ENCODE measurements at regions not wholly inside any gene's neighbourhood (a gene's known extent, or its start where the extent isn't known, plus 50 kb on each side); places are given as distances from the start of the nearest gene placed in this dataset.

DNA sequence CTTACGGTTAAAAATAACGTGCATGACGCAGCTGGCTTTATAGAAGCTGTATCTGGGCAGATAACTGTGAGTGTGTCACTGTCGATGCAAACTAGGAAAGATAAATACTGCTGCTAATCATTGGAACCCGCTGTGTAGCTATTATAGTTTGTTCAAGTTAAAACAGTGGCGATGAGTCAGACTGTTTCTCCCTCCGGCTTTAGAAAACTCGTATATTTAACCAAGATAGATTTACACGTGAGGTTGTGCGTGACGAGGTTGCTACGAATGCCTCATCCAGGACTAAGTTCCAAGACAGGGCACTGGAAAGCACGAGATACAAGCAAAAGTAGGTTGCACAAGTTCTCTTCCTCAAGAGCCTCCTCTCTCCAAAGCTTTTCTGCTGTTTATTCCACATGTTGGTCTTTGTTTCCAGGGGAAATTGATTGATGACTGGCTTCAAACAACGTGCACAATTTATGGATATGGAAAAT, 270.7 kb downstream of the FBXW7 start:
- intact Hi-C loops (cut with micrococcal nuclease): loop anchor here (2.0 to 5.0 kb wide), 4 partner anchors 47 to 254 kb away; no protein-coding TSS in a partner anchor
- peak overlapping the region; percentile 92 for H3K27ac ChIP-seq (ENCODE audit: low read length)
- H3K9me3 ChIP-seq (ENCODE audit: low read length): peaks cover 6% of the 10 kb centered on the region; the same call in 1 of the 2 replicates
- TF ChIP-seq, protein P1, sequence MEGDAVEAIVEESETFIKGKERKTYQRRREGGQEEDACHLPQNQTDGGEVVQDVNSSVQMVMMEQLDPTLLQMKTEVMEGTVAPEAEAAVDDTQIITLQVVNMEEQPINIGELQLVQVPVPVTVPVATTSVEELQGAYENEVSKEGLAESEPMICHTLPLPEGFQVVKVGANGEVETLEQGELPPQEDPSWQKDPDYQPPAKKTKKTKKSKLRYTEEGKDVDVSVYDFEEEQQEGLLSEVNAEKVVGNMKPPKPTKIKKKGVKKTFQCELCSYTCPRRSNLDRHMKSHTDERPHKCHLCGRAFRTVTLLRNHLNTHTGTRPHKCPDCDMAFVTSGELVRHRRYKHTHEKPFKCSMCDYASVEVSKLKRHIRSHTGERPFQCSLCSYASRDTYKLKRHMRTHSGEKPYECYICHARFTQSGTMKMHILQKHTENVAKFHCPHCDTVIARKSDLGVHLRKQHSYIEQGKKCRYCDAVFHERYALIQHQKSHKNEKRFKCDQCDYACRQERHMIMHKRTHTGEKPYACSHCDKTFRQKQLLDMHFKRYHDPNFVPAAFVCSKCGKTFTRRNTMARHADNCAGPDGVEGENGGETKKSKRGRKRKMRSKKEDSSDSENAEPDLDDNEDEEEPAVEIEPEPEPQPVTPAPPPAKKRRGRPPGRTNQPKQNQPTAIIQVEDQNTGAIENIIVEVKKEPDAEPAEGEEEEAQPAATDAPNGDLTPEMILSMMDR (conservative IDR thresholded peaks at IDR 0.05; ENCODE audit: low read depth, low read length): no peak
- peak; percentile 98 for ATAC-seq
- H3K79me2 ChIP-seq (ENCODE audit: low read length): no peaks in the 10 kb centered on the region
- peaks cover 2% of the 10 kb centered on the region for H3F3A ChIP-seq (ENCODE audit: low read length, unreplicated experiment)
- DNase-seq: peak; percentile 94
- H4K20me1 ChIP-seq (ENCODE audit: low read length): no peaks in the 10 kb centered on the region
- H3K9ac ChIP-seq (ENCODE audit: low read length): peak overlapping the region; percentile 61
- H3K9me2 ChIP-seq (replicated peaks; ENCODE audit: low read length): no peaks in the 10 kb centered on the region
- peak overlapping the region; percentile 14; the same call in 1 of the 2 replicates for H3K4me3 ChIP-seq (ENCODE audit: low read length)
- H2AFZ ChIP-seq (ENCODE audit: low read length): no peak overlapping the region
- H3K4me2 ChIP-seq (ENCODE audit: low read length): peak overlapping the region; percentile 66
- no TSS peak for BruUV-seq (replicated peaks)
- H3K27me3 ChIP-seq (ENCODE audit: low read length): no peaks in the 10 kb centered on the region
- no peaks in the 10 kb centered on the region for H3K36me3 ChIP-seq (ENCODE audit: low read depth, low read length)
- peaks cover 19% of the 10 kb centered on the region for H3K4me1 ChIP-seq (ENCODE audit: insufficient read depth, low read length)
- POLR2A ChIA-PET (ENCODE audit: unreplicated experiment): interaction anchor here (0.6 kb wide), 1 partner anchor 1258 kb away, joined by 7 read pairs; no protein-coding TSS in a partner anchor
- CTCF ChIA-PET: no interaction called here

DNA sequence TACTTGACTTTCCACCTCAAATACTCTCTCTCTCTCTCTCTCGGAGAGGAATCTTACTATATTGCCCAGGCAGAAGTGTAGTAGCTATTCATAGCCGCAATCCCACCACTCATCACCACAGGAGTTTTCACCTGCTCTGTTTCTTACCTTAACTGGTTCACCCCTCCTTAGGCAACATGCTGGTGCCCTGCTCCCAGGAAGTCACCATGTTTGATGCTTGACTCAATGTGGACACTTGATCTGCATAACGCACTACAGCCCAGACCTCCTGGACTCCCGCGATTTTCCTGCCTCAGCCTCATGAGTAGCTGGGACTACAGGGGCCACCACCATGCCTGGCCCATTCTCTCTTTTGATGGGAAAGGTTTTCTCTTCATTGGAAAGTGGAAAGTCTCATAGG, 271.8 kb downstream of the FBXW7 start:
- no peak for DNase-seq
- H3K4me3 ChIP-seq (ENCODE audit: low read length): no peak overlapping the region
- intact Hi-C loops (cut with micrococcal nuclease): loop anchor here (2.0 kb wide), 2 partner anchors 157 to 253 kb away; no protein-coding TSS in a partner anchor
- peaks cover 27% of the 10 kb centered on the region for H3K4me1 ChIP-seq (ENCODE audit: insufficient read depth, low read length)
- H3K4me2 ChIP-seq (ENCODE audit: low read length): peak overlapping the region; percentile 66; the same call in 1 of the 2 replicates
- H3K79me2 ChIP-seq (ENCODE audit: low read length): no peaks in the 10 kb centered on the region
- H3K36me3 ChIP-seq (ENCODE audit: low read depth, low read length): no peaks in the 10 kb centered on the region
- peaks cover 3% of the 10 kb centered on the region for H3F3A ChIP-seq (ENCODE audit: low read length, unreplicated experiment)
- ChIA-PET POLR2A (ENCODE audit: unreplicated experiment) (no interaction called here), CTCF (no interaction called here)
- TF ChIP-seq EZH2 (IDR thresholded peaks at IDR 0.05; ENCODE audit: low read length, unreplicated experiment) (no peak), EZH2phosphoT487 (IDR thresholded peaks at IDR 0.05; ENCODE audit: borderline replicate concordance, low read length) (no peak)
- TF ChIP-seq, protein P1 (conservative IDR thresholded peaks at IDR 0.05; ENCODE audit: low read depth, low read length): no peak
- H3K27me3 ChIP-seq (ENCODE audit: low read length): no peaks in the 10 kb centered on the region
- H2AFZ ChIP-seq (ENCODE audit: low read length): no peak overlapping the region
- H3K9me3 ChIP-seq (ENCODE audit: low read length): peaks cover 6% of the 10 kb centered on the region; the same call in 1 of the 2 replicates
- no peaks in the 10 kb centered on the region for H3K9me2 ChIP-seq (replicated peaks; ENCODE audit: low read length)
- no peaks in the 10 kb centered on the region for H4K20me1 ChIP-seq (ENCODE audit: low read length)
- H3K27ac ChIP-seq (ENCODE audit: low read length): peak overlapping the region; percentile 79
- peak overlapping the region; percentile 34; the same call in 1 of the 2 replicates for H3K9ac ChIP-seq (ENCODE audit: low read length)
- ATAC-seq: no peak
- BruUV-seq (replicated peaks): no TSS peak

DNA sequence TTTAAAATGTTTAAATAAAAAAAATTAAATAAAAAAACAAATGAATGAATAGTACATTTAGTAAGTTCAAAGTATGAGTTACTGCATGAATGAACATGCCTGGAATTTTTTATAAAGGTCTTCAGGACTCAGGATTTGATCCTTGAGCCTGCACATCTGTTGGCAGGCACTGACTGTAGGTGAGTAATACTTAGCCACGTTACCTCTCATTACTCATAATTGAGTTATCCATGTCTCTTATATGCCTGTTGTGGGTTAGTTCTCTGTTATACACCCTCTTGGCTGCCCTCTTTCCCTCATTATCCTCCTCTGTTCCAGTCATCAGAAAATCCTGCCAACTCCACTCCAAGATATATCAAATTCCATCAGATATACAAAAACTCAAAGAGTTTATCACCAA, 276.0 kb downstream of the FBXW7 start:
- no peaks in the 10 kb centered on the region for H3K9me2 ChIP-seq (replicated peaks; ENCODE audit: low read length)
- peak overlapping the region; percentile 26; the same call in 1 of the 2 replicates for H3K4me2 ChIP-seq (ENCODE audit: low read length)
- intact Hi-C loops (cut with micrococcal nuclease): no loop called here
- no peak overlapping the region for H3K4me3 ChIP-seq (ENCODE audit: low read length)
- no TSS peak for BruUV-seq (replicated peaks)
- no peaks in the 10 kb centered on the region for H3K79me2 ChIP-seq (ENCODE audit: low read length)
- peaks cover 6% of the 10 kb centered on the region; the same call in 1 of the 2 replicates for H3K9me3 ChIP-seq (ENCODE audit: low read length)
- peak overlapping the region; percentile 95 for H3K27ac ChIP-seq (ENCODE audit: low read length)
- TF ChIP-seq EZH2phosphoT487 (IDR thresholded peaks at IDR 0.05; ENCODE audit: borderline replicate concordance, low read length): no peak
- TF ChIP-seq EZH2 (IDR thresholded peaks at IDR 0.05; ENCODE audit: low read length, unreplicated experiment): no peak
- TF ChIP-seq, protein P1 (conservative IDR thresholded peaks at IDR 0.05; ENCODE audit: low read depth, low read length): no peak
- ChIA-PET POLR2A (ENCODE audit: unreplicated experiment) (no interaction called here), CTCF (no interaction called here)
- no peak overlapping the region for H2AFZ ChIP-seq (ENCODE audit: low read length)
- no peaks in the 10 kb centered on the region for H4K20me1 ChIP-seq (ENCODE audit: low read length)
- ATAC-seq (peak; percentile 86), DNase-seq (peak; percentile 81)
- peaks cover 51% of the 10 kb centered on the region for H3K4me1 ChIP-seq (ENCODE audit: insufficient read depth, low read length)
- peak overlapping the region; percentile 58 for H3K9ac ChIP-seq (ENCODE audit: low read length)
- no peaks in the 10 kb centered on the region for H3K36me3 ChIP-seq (ENCODE audit: low read depth, low read length)
- H3K27me3 ChIP-seq (ENCODE audit: low read length): no peaks in the 10 kb centered on the region
- H3F3A ChIP-seq (ENCODE audit: low read length, unreplicated experiment): peaks cover 3% of the 10 kb centered on the region

All from PC-3 (cell line).